ENCODE measurements at regions not wholly inside any gene's neighbourhood (a gene's known extent, or its start where the extent isn't known, plus 50 kb on each side); places are given as distances from the start of the nearest gene placed in this dataset.
"Not testable (repeated sequence)": the region's sequence is repeated elsewhere in the genome, so short reads cannot be mapped to it uniquely, and the experiment has no call there.

- peak; percentile 72 for DNase-seq (ENCODE audit: low read depth)
Measured at GRCh38 chr3:139238281-139239030, 105.4 kb upstream of the MRPS22 start.

GRCh38 chr3:139239550-139239949, 104.3 kb upstream of the MRPS22 start:
- no peak for DNase-seq (ENCODE audit: low read depth)

- DNase-seq (ENCODE audit: low read depth), result no peak
Measured at GRCh38 chr3:139241783-139242182, 102.0 kb upstream of the MRPS22 start.

- no peak for DNase-seq (ENCODE audit: low read depth)
Measured at GRCh38 chr3:139243710-139244109, 100.1 kb upstream of the MRPS22 start.

- no peak for DNase-seq (ENCODE audit: low read depth)
Measured at GRCh38 chr3:139248593-139249255, 95.1 kb upstream of the MRPS22 start.

- DNase-seq (ENCODE audit: low read depth), result peak; percentile 68
Measured at GRCh38 chr3:139251529-139251928, 92.3 kb upstream of the MRPS22 start.

GRCh38 chr3:139252719-139253118, 91.1 kb upstream of the MRPS22 start:
- no peak for DNase-seq (ENCODE audit: low read depth)

GRCh38 chr3:139258276-139258675, 85.5 kb upstream of the MRPS22 start:
- DNase-seq (ENCODE audit: low read depth), result no peak

- no peak for DNase-seq (ENCODE audit: low read depth)
Measured at GRCh38 chr3:139259398-139259797, 84.4 kb upstream of the MRPS22 start.

GRCh38 chr3:139260041-139260486, 83.8 kb upstream of the MRPS22 start:
- no peak for DNase-seq (ENCODE audit: low read depth)

GRCh38 chr3:139260793-139261736, 82.8 kb upstream of the MRPS22 start:
- no peak for DNase-seq (ENCODE audit: low read depth)

- DNase-seq (ENCODE audit: low read depth), result no peak
Measured at GRCh38 chr3:139261754-139262586, 81.8 kb upstream of the MRPS22 start.

- no peak for DNase-seq (ENCODE audit: low read depth)
Measured at GRCh38 chr3:139263798-139264197, 80.0 kb upstream of the MRPS22 start.

- DNase-seq (ENCODE audit: low read depth), result no peak
Measured at GRCh38 chr3:139264375-139264774, 79.4 kb upstream of the MRPS22 start.

GRCh38 chr3:139265131-139266016, 78.4 kb upstream of the MRPS22 start:
- no peak for DNase-seq (ENCODE audit: low read depth)

- no peak for DNase-seq (ENCODE audit: low read depth)
Measured at GRCh38 chr3:139267300-139268246, 76.2 kb upstream of the MRPS22 start.

- no peak for DNase-seq (ENCODE audit: low read depth)
Measured at GRCh38 chr3:139269984-139270383, 73.8 kb upstream of the MRPS22 start.

GRCh38 chr3:139270652-139271051, 73.2 kb upstream of the MRPS22 start:
- not testable (repeated sequence) for DNase-seq (ENCODE audit: low read depth)

GRCh38 chr3:139280027-139280671, 63.7 kb upstream of the MRPS22 start:
- peak; percentile 53 for DNase-seq (ENCODE audit: low read depth)

Measured in RPMI7951 (cell line).